ENCODE measurements at regions not wholly inside any gene's neighbourhood (a gene's known extent, or its start where the extent isn't known, plus 50 kb on each side); places are given as distances from the start of the nearest gene placed in this dataset.

- Histone ChIP-seq H3K79me2 (replicated peaks; ENCODE audit: insufficient read depth) (no peaks in the 10 kb centered on the region), H3K4me3 (no peak overlapping the region), H3K27me3 (ENCODE audit: insufficient read depth) (no peaks in the 10 kb centered on the region), H3K4me1 (ENCODE audit: insufficient read depth) (no peaks in the 10 kb centered on the region), H2AFZ (no peak overlapping the region), H3K36me3 (ENCODE audit: insufficient read depth) (no peaks in the 10 kb centered on the region), H3K4me2 (no peak overlapping the region), H3K9me2 (ENCODE audit: insufficient read depth) (no peaks in the 10 kb centered on the region), H3F3A (replicated peaks; ENCODE audit: low read depth) (no peaks in the 10 kb centered on the region), H3K27ac (ENCODE audit: low read depth) (no peak overlapping the region), H4K20me1 (replicated peaks; ENCODE audit: insufficient read depth) (no peaks in the 10 kb centered on the region)
- H3K27ac Mint-ChIP-seq: no peak overlapping the region
- no peak for DNase-seq (ENCODE audit: low spot score)
- TF ChIP-seq ZNF331 (CRISPR knock-in tag; IDR thresholded peaks at IDR 0.05; ENCODE audit: low read depth): no peak
- TF ChIP-seq CREB1 (CRISPR knock-in tag; IDR thresholded peaks at IDR 0.05; ENCODE audit: low read depth): no peak
- no peak for TF ChIP-seq ZNF462 (CRISPR knock-in tag; IDR thresholded peaks at IDR 0.05)
- no peak for TF ChIP-seq POLR2AphosphoS5 (IDR thresholded peaks at IDR 0.05; ENCODE audit: low read depth)
- no peak for TF ChIP-seq STAT1 (IDR thresholded peaks at IDR 0.05; ENCODE audit: unreplicated experiment)
- TF ChIP-seq CTCF (conservative IDR thresholded peaks at IDR 0.05; ENCODE audit: low read depth in 2 of 2): no peak
- no peak for TF ChIP-seq ETS1 (IDR thresholded peaks at IDR 0.05)
- no peak for TF ChIP-seq NANOG (IDR thresholded peaks at IDR 0.05; ENCODE audit: borderline replicate concordance)
- no peak for TF ChIP-seq REST (IDR thresholded peaks at IDR 0.05; ENCODE audit: unreplicated experiment)
- TF ChIP-seq ZNF114 (CRISPR knock-in tag; IDR thresholded peaks at IDR 0.05): no peak
- no peak for TF ChIP-seq EZH2 (IDR thresholded peaks at IDR 0.05; ENCODE audit: low read depth, unreplicated experiment)
- no peak for TF ChIP-seq JUNB (IDR thresholded peaks at IDR 0.05; ENCODE audit: unreplicated experiment)
- no peak for TF ChIP-seq EZH2phosphoT487 (IDR thresholded peaks at IDR 0.05; ENCODE audit: unreplicated experiment)
- no peaks in the 10 kb centered on the region for H3K27me3 Mint-ChIP-seq (ENCODE audit: insufficient read depth, low read depth, poor library complexity)
- no peak overlapping the region for H3K4me3 Mint-ChIP-seq
- no peaks in the 10 kb centered on the region; the same call in 2 of the 3 replicates for H3K4me1 Mint-ChIP-seq
- no peaks in the 10 kb centered on the region for H3K36me3 Mint-ChIP-seq (ENCODE audit: low read depth)
- no peaks in the 10 kb centered on the region for H3K9me3 Mint-ChIP-seq
- ATAC-seq: no peak
Observed at GRCh38 chr15:95616306-95616705, 714.2 kb upstream of the NR2F2 start.
